HUES6 (cell line): ENCODE measurements at regions not wholly inside any gene's neighbourhood (a gene's known extent, or its start where the extent isn't known, plus 50 kb on each side); places are given as distances from the start of the nearest gene placed in this dataset.
"Not testable (repeated sequence)": the region's sequence is repeated elsewhere in the genome, so short reads cannot be mapped to it uniquely, and the experiment has no call there.

Experiments used
- H3K27ac ChIP-seq: 2 replicates; pipeline ENCODE4 v1.7.0; 2013; ENCODE audit warnings: low read depth, mild to moderate bottlenecking, low read length, inconsistent platforms
- H3K27me3 ChIP-seq: 2 replicates; pipeline ENCODE4 v1.6.1; 2013; ENCODE audit warnings: low read length; ENCODE audit not compliant: control insufficient read depth, insufficient read depth
- H3K36me3 ChIP-seq: 2 replicates; pipeline ENCODE4 v1.6.1; 2013; ENCODE audit warnings: low read length; ENCODE audit not compliant: control insufficient read depth, insufficient read depth
- H3K4me1 ChIP-seq: 2 replicates; pipeline ENCODE4 v1.6.1; 2013; ENCODE audit warnings: low read length; ENCODE audit not compliant: control insufficient read depth, insufficient read depth
- H3K4me3 ChIP-seq: 2 replicates; pipeline ENCODE4 v1.5.1; 2013; ENCODE audit warnings: low read depth, low read length
- H3K9ac ChIP-seq: one replicate; pipeline ENCODE4 v1.6.1; 2013; ENCODE audit warnings: mild to moderate bottlenecking, low read length
- H3K9me3 ChIP-seq: 2 replicates; pipeline ENCODE4 v1.6.1; 2013; ENCODE audit warnings: low read depth, low read length; ENCODE audit not compliant: control insufficient read depth, insufficient read depth

DNA sequence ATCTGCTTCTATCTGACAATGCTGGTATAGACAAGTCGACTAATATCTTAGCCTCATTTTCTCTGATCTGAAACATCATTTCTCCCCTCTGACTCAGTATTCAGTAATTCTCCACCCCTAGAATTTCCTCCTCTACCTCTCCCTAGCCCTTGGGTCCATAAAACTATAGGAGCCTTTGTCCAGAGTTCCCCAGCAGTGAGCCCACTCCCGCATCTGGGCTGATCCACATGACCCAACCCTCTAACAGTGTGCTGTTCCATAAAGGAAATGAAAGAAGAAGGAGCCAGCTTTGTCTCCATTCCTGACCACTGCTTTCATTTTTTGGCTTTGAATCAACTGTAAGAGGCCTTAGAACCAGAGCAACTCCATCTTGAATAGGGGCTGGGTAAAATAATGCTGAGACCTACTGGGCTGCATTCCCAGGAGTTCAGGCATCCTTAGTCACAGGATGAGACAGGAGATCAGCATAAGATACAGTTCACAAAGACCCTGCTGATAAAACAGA lies 222.7 kb upstream of the CDH8 start:
- H3K36me3 ChIP-seq, H3K9me3 ChIP-seq, H3K27ac ChIP-seq, H3K27me3 ChIP-seq, H3K4me3 ChIP-seq, H3K9ac ChIP-seq: not testable (repeated sequence)
- peaks cover 17% of the 10 kb centered on the region for H3K4me1 ChIP-seq

DNA sequence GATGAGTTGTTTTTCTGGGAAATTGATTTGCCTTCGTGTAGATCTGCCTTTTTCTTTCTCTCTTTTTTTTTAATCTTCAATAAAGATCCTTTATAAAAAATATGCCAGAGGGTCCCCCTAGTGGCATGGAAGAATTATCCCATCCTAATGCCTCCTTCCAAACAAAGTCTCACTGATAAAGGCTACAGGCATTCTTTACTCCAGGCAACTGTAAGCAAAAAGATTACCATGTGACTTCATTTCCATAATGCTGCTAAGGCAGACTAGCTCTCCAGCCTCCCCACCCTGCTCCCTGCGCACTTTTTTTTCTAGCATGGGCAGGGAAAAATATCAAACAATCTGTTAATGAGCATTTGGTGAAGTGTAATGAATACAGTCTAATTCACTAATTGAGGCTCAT lies 220.2 kb upstream of the CDH8 start:
- Histone ChIP-seq H3K36me3 (no peaks in the 10 kb centered on the region), H3K9ac (no peak overlapping the region), H3K4me1 (peaks cover 28% of the 10 kb centered on the region), H3K27ac (no peak overlapping the region), H3K4me3 (no peak overlapping the region), H3K27me3 (no peaks in the 10 kb centered on the region), H3K9me3 (no peaks in the 10 kb centered on the region)

DNA sequence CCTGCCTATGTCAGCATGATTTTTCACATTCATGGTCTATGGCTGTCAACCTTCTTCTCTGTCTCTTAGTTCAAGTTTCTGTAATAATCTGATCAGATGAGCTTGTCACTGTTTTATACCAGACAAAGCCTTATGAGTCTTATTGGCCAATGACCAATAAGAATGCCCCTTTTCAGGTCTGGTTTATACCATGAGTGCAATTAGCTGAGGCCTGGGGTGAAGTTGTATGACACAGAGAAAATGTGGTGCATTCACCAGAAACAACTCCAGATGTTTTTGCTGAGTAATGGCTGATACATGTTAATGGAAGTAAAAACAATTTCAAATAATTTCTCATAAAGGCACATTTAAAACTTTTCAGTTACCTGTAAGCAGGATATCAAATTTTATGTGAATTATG lies 218.6 kb upstream of the CDH8 start:
- Histone ChIP-seq H3K27ac (no peak overlapping the region), H3K9me3 (no peaks in the 10 kb centered on the region), H3K4me3 (no peak overlapping the region), H3K36me3 (no peaks in the 10 kb centered on the region), H3K27me3 (no peaks in the 10 kb centered on the region), H3K4me1 (peaks cover 28% of the 10 kb centered on the region), H3K9ac (no peak overlapping the region)

DNA sequence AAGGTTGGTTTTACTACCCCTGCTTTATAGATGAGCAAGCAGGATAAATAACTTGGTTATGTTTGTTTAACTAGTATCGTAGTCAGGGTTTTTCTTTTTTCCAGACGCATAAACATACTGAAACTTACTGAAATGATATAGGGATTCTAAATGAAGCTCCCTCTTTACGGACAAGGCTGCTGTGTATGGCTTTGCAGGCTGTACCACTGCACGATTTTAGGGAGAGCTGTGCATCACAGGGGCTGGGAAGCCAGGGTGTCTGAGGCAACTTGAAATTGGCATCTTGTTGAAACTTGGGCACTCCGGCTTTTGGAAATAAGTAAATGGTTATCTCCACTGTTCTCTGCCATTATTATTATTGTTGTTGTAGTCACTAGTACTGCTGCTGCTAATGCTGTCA lies 218.1 kb upstream of the CDH8 start:
- H3K27ac ChIP-seq: no peak overlapping the region

DNA sequence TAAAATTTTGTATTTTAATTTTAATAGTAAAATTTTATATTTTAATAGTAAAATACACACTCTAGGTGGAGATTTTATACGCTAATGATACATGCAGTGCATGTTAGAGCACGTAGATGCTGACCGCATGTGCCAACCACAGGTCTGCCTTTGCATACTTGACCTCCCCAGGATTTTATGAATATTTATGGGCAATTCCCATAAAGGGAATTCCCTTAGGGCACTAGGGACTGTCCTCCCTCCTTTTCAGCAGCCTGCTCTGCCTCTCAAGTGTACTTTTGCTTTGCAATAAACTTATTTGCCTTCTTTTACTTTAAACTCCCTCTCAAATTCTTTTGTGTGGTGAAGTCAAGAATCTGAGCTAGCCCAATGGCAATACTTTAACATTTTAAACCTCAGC lies 217.7 kb upstream of the CDH8 start:
- H3K27ac ChIP-seq: no peak overlapping the region
- no peaks in the 10 kb centered on the region for H3K27me3 ChIP-seq
- H3K9ac ChIP-seq: no peak overlapping the region
- H3K36me3 ChIP-seq: no peaks in the 10 kb centered on the region
- H3K4me1 ChIP-seq: peaks cover 28% of the 10 kb centered on the region
- H3K9me3 ChIP-seq: no peaks in the 10 kb centered on the region
- no peak overlapping the region for H3K4me3 ChIP-seq

More for the DNA sequence above, 218.1 kb upstream of the CDH8 start:
- no peak overlapping the region for H3K9ac ChIP-seq
- H3K4me1 ChIP-seq: peaks cover 28% of the 10 kb centered on the region
- H3K9me3 ChIP-seq: no peaks in the 10 kb centered on the region
- H3K36me3 ChIP-seq: no peaks in the 10 kb centered on the region
- no peaks in the 10 kb centered on the region for H3K27me3 ChIP-seq
- H3K4me3 ChIP-seq: no peak overlapping the region

DNA sequence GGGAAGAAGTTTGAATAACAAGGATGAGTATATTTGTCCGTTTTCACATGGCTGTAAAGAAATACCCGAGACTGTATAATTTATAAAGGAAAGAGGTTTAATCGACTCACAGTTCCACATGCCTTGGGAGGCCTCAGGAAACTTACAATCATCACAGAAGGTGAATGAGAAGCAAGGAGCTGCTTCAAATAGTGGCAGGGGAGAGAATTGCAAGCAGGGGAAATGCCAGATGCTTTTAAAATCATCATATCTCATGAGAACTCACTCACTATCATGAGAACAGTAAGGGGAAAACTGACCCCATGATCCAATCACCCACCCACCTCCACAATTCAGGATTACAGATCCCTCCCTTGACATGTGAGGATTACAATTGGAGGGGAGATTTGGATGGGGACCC lies 212.8 kb upstream of the CDH8 start:
- no peak overlapping the region for H3K9ac ChIP-seq
- H3K27me3 ChIP-seq: no peaks in the 10 kb centered on the region
- no peak overlapping the region for H3K4me3 ChIP-seq
- H3K27ac ChIP-seq: no peak overlapping the region
- no peaks in the 10 kb centered on the region for H3K9me3 ChIP-seq
- H3K36me3 ChIP-seq: no peaks in the 10 kb centered on the region
- peaks cover 11% of the 10 kb centered on the region for H3K4me1 ChIP-seq

DNA sequence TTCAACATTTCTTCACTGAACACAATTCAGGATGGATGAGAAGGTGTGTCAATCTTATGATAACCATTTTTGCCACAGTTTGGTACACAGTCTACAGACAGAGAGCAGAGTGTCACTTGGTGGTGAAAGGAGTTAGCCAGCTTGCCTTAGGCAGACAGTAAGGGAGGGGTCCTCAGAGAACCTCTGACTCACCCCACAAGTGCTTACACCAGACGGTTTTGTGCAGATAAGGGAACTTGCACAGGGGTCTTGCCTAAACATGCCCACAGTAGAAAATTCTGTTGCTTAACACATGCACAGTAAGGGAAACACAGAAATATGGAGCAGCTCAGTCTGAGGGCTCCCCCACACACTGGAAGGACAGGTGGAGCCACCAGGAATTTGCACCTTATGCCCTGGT lies 204.5 kb upstream of the CDH8 start:
- Histone ChIP-seq H3K4me1 (peaks cover 27% of the 10 kb centered on the region), H3K27ac (no peak overlapping the region), H3K27me3 (no peaks in the 10 kb centered on the region), H3K9ac (no peak overlapping the region), H3K4me3 (no peak overlapping the region), H3K36me3 (no peaks in the 10 kb centered on the region), H3K9me3 (peaks cover 7% of the 10 kb centered on the region; the same call in 1 of the 2 replicates)

DNA sequence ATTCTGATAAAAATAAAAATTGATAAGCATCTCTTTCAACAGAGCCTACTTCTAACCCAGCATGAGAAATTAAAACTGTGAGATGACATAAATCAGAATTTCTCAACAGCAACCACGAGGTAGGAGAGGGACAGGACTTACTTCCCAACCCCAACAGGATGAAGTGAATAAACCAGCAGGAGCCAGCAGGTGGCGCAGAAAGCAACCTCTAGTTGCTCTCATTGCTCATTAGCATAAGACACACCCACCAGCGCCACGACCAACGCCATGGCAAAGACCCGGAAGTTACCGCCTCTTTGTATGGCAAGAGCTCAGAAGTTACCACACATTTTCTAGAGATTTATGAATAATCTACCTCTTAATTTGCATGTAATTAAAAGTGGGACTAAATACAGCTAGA lies 189.4 kb upstream of the CDH8 start:
- Histone ChIP-seq H3K4me3 (no peak overlapping the region), H3K36me3 (no peaks in the 10 kb centered on the region), H3K27me3 (no peaks in the 10 kb centered on the region), H3K9ac (no peak overlapping the region), H3K4me1 (peaks cover 3% of the 10 kb centered on the region; the same call in 1 of the 2 replicates), H3K27ac (no peak overlapping the region), H3K9me3 (no peaks in the 10 kb centered on the region)

DNA sequence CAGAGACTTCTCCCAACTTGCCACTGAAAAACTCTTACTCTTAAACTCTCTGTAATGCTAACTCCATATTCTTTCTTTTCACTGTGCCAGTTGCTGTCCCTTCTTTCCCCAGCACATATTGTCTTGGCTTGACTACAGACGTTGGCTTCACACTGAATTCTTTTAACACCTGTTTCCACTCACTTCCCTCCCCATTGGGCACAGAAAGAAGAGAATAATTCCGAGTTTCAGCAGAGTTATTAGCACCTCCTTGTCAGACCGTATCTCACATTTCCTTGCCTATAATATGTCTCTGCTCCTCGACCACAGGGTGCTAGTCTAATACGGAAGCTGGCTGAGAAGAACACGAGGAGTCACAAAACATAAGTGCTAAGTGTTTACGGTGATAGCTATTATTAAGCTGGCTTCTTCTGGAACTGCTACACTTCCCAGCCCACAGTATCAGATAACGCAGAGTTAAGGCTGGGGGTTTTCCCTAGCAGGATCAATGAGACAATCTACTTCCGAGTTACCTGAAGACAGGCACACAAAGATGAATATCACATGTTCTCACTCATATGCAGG lies 188.5 kb upstream of the CDH8 start:
- H3K9me3 ChIP-seq: no peaks in the 10 kb centered on the region
- no peaks in the 10 kb centered on the region for H3K27me3 ChIP-seq
- H3K9ac ChIP-seq: no peak overlapping the region
- H3K4me3 ChIP-seq: no peak overlapping the region
- H3K36me3 ChIP-seq: no peaks in the 10 kb centered on the region
- H3K4me1 ChIP-seq: peaks cover 3% of the 10 kb centered on the region; the same call in 1 of the 2 replicates
- H3K27ac ChIP-seq: no peak overlapping the region

DNA sequence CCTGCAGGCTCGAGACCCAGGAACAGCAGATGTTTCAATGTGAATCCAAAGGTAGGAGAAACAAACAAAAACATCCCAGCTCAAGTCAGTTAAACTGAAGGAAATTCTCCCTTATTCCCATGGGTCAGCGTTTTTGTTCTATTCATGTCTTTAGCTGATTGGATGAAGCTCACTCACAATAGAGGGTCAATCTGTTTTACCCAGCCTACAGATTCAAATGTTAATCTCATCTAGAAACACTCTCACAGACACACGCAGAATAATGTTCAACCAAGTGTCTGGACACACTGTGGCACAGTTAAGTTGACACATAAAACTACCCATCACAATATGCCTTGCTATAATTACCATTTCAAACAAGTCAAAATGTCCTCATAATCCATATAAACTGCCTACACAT lies 180.6 kb upstream of the CDH8 start:
- Histone ChIP-seq H3K9ac (no peak overlapping the region), H3K27ac (no peak overlapping the region), H3K27me3 (no peaks in the 10 kb centered on the region), H3K9me3 (no peaks in the 10 kb centered on the region), H3K36me3 (no peaks in the 10 kb centered on the region), H3K4me1 (no peaks in the 10 kb centered on the region), H3K4me3 (no peak overlapping the region)

DNA sequence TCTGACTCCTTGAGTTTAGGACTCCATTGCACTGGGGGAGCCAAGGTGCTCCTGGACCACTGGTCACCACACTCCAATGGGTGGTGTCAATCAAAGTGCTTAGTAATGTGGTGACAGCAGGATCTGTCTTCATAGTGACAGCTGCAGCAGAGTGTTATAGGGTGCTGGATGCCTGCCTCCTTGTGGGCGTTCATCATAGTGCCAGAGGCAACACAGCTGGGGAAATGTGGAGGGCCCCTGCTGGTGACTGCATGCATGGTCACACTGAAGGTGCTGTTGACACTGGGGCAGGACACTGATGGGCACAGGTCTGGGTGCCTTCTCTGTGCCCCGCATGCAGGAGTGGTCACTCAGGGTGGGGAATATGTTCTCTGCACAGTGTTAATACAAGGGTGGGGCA lies 177.5 kb upstream of the CDH8 start:
- Histone ChIP-seq H3K9ac (no peak overlapping the region), H3K27me3 (no peaks in the 10 kb centered on the region), H3K9me3 (no peaks in the 10 kb centered on the region), H3K4me1 (no peaks in the 10 kb centered on the region), H3K4me3 (no peak overlapping the region), H3K36me3 (no peaks in the 10 kb centered on the region), H3K27ac (no peak overlapping the region)

DNA sequence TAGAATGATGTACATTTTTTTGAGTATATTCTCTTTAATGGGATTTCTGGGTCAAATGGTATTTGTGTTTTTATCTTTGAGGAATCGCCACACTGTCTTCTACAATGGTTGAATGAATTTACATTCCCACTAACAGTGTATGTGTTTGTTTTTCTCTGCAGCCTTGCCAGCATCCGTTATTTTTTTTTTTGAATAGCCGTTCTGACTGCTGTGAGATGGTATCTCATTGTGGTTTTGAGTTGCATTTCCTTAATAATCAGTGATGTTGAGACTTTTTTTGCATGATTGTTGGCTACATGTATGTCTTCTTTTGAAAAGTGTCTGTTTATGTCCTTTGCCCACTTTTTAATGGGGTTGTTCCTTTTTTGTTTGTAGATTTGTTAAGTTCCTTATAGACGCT lies 172.7 kb upstream of the CDH8 start:
- Histone ChIP-seq H3K9me3 (no peaks in the 10 kb centered on the region), H3K36me3 (no peaks in the 10 kb centered on the region), H3K4me1 (no peaks in the 10 kb centered on the region), H3K27me3 (no peaks in the 10 kb centered on the region), H3K9ac (no peak overlapping the region), H3K4me3 (no peak overlapping the region), H3K27ac (no peak overlapping the region)
